GM12878 (cell line): ENCODE measurements at regions not wholly inside any gene's neighbourhood (a gene's known extent, or its start where the extent isn't known, plus 50 kb on each side); places are given as distances from the start of the nearest gene placed in this dataset.

Source experiments
- ATAC-seq: fragments of 200-7000 bp; cut with Tn5 transposase; 3 replicates; pipeline ENCODE4 v1.9.1; 2020; ENCODE audit warnings: mild to moderate bottlenecking, moderate library complexity
- BruUV-seq: library from RNA; stranded (reverse); fragments of 400-500 nt; replicated peaks from 2 replicates; lab custom pipeline; 2021; lab: Mats Ljungman, UMichigan
- CTCF ChIA-PET: fragments of 300-600 bp; sonication (Branson Sonifier 250); formaldehyde crosslinking; extraction: SDS; loops from one replicate; lab custom pipeline; 2021; ENCODE audit warnings: inconsistent platforms; lab: Yijun Ruan, JAX
- POLR2A ChIA-PET: fragments of 350-600 bp; formaldehyde crosslinking; extraction: SDS; loops from one replicate; lab custom pipeline; 2021; ENCODE audit warnings: inconsistent platforms; lab: Charles Lee
- RAD21 ChIA-PET: fragments of 300-600 bp; sonication (Branson Sonifier 250); formaldehyde crosslinking; loops from one replicate; lab custom pipeline; 2023; ENCODE audit warnings: antibody characterized with exemption; ENCODE audit not compliant: unreplicated experiment; lab: Charles Lee
- SMC1A ChIA-PET: fragments of 300-600 bp; sonication (Branson Sonifier 250); formaldehyde crosslinking; loops from one replicate; lab custom pipeline; 2023; ENCODE audit not compliant: unreplicated experiment, uncharacterized antibody; lab: Charles Lee
- DNase-seq: peaks from one replicate; pipeline ENCODE4 v3.0.0-alpha.2; 2011; ENCODE audit warnings: low read depth, low spot score
- FAIRE-seq: peaks from 3 replicates; lab custom pipeline; 2011; peaks lifted over from hg19 to GRCh38; lab: Jason Lieb, UNC
- H2AFZ ChIP-seq: 2 replicates; pipeline ENCODE4 v1.6.0; 2011; ENCODE audit warnings: low read depth, low read length, control low read depth; ENCODE audit not compliant: control insufficient read depth
- H3K27ac ChIP-seq: 2 replicates; pipeline ENCODE4 v1.5.1; 2011; ENCODE audit warnings: control low read depth; ENCODE audit not compliant: control insufficient read depth, insufficient read depth
- H3K27me3 ChIP-seq, 2 experiments: replicated peaks in 1 of 2; 2 replicates each; pipeline versions ENCODE4 v1.6.0 to v1.6.1; 2011; ENCODE audit warnings: low read length in 1 of 2; ENCODE audit not compliant: control insufficient read depth in 2 of 2, insufficient read depth in 2 of 2
- H3K36me3 ChIP-seq, 2 experiments: 2 replicates each; pipeline ENCODE4 v1.5.1; 2011; ENCODE audit warnings: low read length in 1 of 2; ENCODE audit not compliant: control insufficient read depth in 2 of 2, insufficient read depth in 2 of 2
- H3K4me1 ChIP-seq: 2 replicates; pipeline ENCODE4 v1.6.1; 2011; ENCODE audit warnings: mild to moderate bottlenecking, low read length, moderate library complexity, mixed read lengths; ENCODE audit not compliant: control insufficient read depth, insufficient read depth
- H3K4me2 ChIP-seq: 2 replicates; pipeline ENCODE4 v1.6.0; 2011; ENCODE audit warnings: control low read depth; ENCODE audit not compliant: control insufficient read depth, insufficient read depth
- H3K4me3 ChIP-seq: fragments of 200-600 bp; sonication (generic); 2 replicates; pipeline ENCODE4 v1.5.1; 2016
- H3K79me2 ChIP-seq: 2 replicates; pipeline ENCODE4 v1.6.0; 2011; ENCODE audit warnings: low read length; ENCODE audit not compliant: control insufficient read depth, insufficient read depth
- H3K9ac ChIP-seq: 2 replicates; pipeline ENCODE4 v1.8.0; 2011; ENCODE audit warnings: low read length, control low read depth, mixed read lengths; ENCODE audit not compliant: control insufficient read depth, insufficient read depth
- H3K9me3 ChIP-seq: replicated peaks from 3 replicates; pipeline ENCODE4 v1.5.1; 2011; ENCODE audit warnings: mild to moderate bottlenecking, low read length; ENCODE audit not compliant: control insufficient read depth, insufficient read depth
- H4K20me1 ChIP-seq: 2 replicates; pipeline ENCODE4 v1.6.0; 2011; ENCODE audit not compliant: control insufficient read depth, insufficient read depth
- BMI1 ChIP-seq: fragments of 450-650 bp; IDR thresholded peaks from 2 replicates; pipeline ENCODE4 v1.6.1; 2016; ENCODE audit warnings: mild to moderate bottlenecking, moderate library complexity, borderline replicate concordance
- CHD1 ChIP-seq: IDR thresholded peaks from 2 replicates; pipeline ENCODE4 v1.6.1; 2012; ENCODE audit warnings: low read depth, low read length, improper control_type of control experiment
- ESRRA ChIP-seq: IDR thresholded peaks from 2 replicates; pipeline ENCODE4 v1.6.1; 2012; ENCODE audit warnings: mild to moderate bottlenecking, low read length, improper control_type of control experiment
- MEF2B ChIP-seq: fragments of 450-650 bp; IDR thresholded peaks from 2 replicates; pipeline ENCODE4 v1.6.1; 2018; ENCODE audit warnings: mild to moderate bottlenecking, moderate library complexity; ENCODE audit not compliant: partially characterized antibody, poor library complexity, severe bottlenecking
- RFX5 ChIP-seq: IDR thresholded peaks from 2 replicates; pipeline ENCODE4 v1.6.1; 2011; ENCODE audit warnings: low read depth, low read length, improper control_type of control experiment
- ZBED1 ChIP-seq: IDR thresholded peaks from 2 replicates; pipeline ENCODE4 v1.6.1; 2016; ENCODE audit warnings: borderline replicate concordance
- WGBS: methylation state at CpG from one replicate; pipeline ENCODE4 v1.1.6; 2016; ENCODE audit warnings: low lambda C conversion rate; ENCODE audit not compliant: insufficient replicate concordance, insufficient coverage; ENCODE audit errors: missing lambda C conversion rate; 5-methylcytosine and 5-hydroxymethylcytosine counted together
- in situ Hi-C: fragments of 300-500 bp; cut with MboI; formaldehyde crosslinking; loops from 9 replicates; pipeline ENCODE4 v1.14.3; 2018; ENCODE audit warnings: mixed read lengths
- intact Hi-C: fragments of 100-400 bp; cut with micrococcal nuclease; formaldehyde crosslinking; loops from one replicate; pipeline ENCODE4 v1.14.2; 2022; ENCODE audit not compliant: unreplicated experiment
- TF ChIP-seq, protein P1 (sequence below): fragments of 450-650 bp; IDR thresholded peaks from 2 replicates; pipeline ENCODE4 v1.6.1; 2017; ENCODE audit warnings: mild to moderate bottlenecking, moderate library complexity
- TF ChIP-seq, protein P2 (sequence below): IDR thresholded peaks from 2 replicates; pipeline ENCODE4 v1.6.1; 2012; ENCODE audit warnings: low read depth, low read length, improper control_type of control experiment
- TF ChIP-seq, protein P3 (sequence below): IDR thresholded peaks from 2 replicates; pipeline ENCODE4 v1.6.1; 2011; ENCODE audit warnings: borderline replicate concordance, low read depth, mild to moderate bottlenecking, moderate library complexity, mixed read lengths, low read length; ENCODE audit not compliant: insufficient read depth; ENCODE audit errors: extremely low read length

DNA sequence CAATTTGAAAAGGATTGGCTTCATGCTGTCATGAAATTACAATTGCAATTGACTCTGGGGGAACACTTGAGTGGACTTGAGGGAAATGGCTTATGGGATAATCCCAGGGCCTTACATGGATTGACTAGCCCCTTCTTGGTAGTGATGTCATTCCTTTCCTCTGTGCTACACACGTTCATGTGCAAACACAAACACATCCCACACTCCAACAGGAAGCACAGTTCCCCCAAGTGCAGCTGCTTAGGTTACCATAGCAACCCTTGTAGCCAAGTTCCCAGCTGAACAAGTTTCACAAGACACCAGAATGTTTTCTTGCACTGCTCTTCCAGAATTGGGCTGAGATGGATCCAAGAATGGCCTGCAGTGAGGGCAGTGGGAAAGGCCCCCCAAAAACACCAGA, 217.0 kb downstream of the ZNF621 start:
- BruUV-seq = no TSS peak
- Histone ChIP-seq H3K79me2 (no peaks in the 10 kb centered on the region), H3K4me3 (no peak overlapping the region), H3K27ac (no peak overlapping the region), H3K9ac (no peak overlapping the region), H4K20me1 (no peaks in the 10 kb centered on the region), H3K27me3 (no peaks in the 10 kb centered on the region; a peak in 1 of 4 replicates), H2AFZ (no peak overlapping the region), H3K9me3 (no peaks in the 10 kb centered on the region), H3K4me1 (no peaks in the 10 kb centered on the region), H3K36me3 (no peaks in the 10 kb centered on the region), H3K4me2 (no peak overlapping the region)
- WGBS = 18% methylated on average over 1 of the region's 1 CpG
- TF ChIP-seq BMI1 = 0 out of 2 replicates have a peak, but pooled peaks have one; percentile 50
- TF ChIP-seq ZBED1 = no peak
- in situ Hi-C loops = no loop called here
- POLR2A ChIA-PET = no interaction called here
- DNase-seq = no peak
- intact Hi-C loops = no loop called here
- ATAC-seq = no peak
- RAD21 ChIA-PET = no interaction called here
- CTCF ChIA-PET = no interaction called here
- FAIRE-seq = no peak
- SMC1A ChIA-PET = no interaction called here

DNA sequence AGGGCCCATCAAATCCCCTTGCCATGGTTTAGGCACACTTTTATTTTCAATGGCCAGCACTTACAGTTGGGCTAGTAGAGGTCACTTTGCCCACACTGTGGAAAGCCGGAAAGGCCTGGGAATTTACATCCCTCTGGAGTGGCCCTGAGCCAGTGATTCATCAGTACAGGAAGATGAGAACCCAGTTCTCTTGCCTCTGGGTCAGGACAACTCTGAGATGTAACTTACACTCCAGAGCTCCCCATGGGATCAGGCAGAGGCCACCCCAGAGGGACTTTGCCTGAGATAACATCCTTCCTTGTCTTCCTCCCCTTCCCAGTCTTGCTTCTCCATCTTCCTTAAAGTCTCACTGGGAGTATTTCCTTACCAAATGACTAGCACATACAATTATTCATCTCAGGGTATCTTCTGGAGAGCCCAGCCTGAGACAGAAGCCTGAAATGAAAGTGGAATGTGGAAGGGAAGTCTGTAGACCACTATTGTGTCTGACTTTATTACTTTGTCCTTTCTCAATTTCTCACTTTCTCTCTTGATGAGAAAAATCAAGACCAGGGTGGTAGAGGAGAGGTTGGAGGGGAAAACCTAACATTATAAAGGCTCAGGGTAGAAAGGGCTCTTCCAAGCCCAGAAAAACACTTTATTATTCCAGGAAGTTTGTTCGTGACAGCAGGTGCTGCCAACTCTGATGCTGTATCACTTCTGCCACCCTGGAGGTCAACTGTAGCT, 220.8 kb downstream of the ZNF621 start:
- intact Hi-C loops = no loop called here
- Histone ChIP-seq H3K36me3 (no peaks in the 10 kb centered on the region), H3K4me2 (no peak overlapping the region), H2AFZ (no peak overlapping the region), H3K4me3 (no peak overlapping the region), H3K27me3 (no peaks in the 10 kb centered on the region; a peak in 1 of 4 replicates), H3K79me2 (no peaks in the 10 kb centered on the region), H3K4me1 (no peaks in the 10 kb centered on the region), H4K20me1 (no peaks in the 10 kb centered on the region), H3K9ac (no peak overlapping the region), H3K9me3 (no peaks in the 10 kb centered on the region), H3K27ac (no peak overlapping the region)
- ChIA-PET CTCF (no interaction called here), POLR2A (no interaction called here), RAD21 (no interaction called here), SMC1A (no interaction called here)
- ATAC-seq (no peak), FAIRE-seq (no peak), DNase-seq (no peak)
- in situ Hi-C loops = no loop called here
- BruUV-seq = no TSS peak
- WGBS = 26% methylated on average over 2 of the region's 2 CpGs
- TF ChIP-seq, protein P1, sequence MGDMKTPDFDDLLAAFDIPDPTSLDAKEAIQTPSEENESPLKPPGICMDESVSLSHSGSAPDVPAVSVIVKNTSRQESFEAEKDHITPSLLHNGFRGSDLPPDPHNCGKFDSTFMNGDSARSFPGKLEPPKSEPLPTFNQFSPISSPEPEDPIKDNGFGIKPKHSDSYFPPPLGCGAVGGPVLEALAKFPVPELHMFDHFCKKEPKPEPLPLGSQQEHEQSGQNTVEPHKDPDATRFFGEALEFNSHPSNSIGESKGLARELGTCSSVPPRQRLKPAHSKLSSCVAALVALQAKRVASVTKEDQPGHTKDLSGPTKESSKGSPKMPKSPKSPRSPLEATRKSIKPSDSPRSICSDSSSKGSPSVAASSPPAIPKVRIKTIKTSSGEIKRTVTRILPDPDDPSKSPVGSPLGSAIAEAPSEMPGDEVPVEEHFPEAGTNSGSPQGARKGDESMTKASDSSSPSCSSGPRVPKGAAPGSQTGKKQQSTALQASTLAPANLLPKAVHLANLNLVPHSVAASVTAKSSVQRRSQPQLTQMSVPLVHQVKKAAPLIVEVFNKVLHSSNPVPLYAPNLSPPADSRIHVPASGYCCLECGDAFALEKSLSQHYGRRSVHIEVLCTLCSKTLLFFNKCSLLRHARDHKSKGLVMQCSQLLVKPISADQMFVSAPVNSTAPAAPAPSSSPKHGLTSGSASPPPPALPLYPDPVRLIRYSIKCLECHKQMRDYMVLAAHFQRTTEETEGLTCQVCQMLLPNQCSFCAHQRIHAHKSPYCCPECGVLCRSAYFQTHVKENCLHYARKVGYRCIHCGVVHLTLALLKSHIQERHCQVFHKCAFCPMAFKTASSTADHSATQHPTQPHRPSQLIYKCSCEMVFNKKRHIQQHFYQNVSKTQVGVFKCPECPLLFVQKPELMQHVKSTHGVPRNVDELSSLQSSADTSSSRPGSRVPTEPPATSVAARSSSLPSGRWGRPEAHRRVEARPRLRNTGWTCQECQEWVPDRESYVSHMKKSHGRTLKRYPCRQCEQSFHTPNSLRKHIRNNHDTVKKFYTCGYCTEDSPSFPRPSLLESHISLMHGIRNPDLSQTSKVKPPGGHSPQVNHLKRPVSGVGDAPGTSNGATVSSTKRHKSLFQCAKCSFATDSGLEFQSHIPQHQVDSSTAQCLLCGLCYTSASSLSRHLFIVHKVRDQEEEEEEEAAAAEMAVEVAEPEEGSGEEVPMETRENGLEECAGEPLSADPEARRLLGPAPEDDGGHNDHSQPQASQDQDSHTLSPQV = no peak
- TF ChIP-seq ESRRA (no peak), CHD1 (no peak), MEF2B (no peak), RFX5 (no peak)
- TF ChIP-seq, protein P2, sequence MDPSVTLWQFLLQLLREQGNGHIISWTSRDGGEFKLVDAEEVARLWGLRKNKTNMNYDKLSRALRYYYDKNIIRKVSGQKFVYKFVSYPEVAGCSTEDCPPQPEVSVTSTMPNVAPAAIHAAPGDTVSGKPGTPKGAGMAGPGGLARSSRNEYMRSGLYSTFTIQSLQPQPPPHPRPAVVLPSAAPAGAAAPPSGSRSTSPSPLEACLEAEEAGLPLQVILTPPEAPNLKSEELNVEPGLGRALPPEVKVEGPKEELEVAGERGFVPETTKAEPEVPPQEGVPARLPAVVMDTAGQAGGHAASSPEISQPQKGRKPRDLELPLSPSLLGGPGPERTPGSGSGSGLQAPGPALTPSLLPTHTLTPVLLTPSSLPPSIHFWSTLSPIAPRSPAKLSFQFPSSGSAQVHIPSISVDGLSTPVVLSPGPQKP = no peak
- TF ChIP-seq, protein P3, sequence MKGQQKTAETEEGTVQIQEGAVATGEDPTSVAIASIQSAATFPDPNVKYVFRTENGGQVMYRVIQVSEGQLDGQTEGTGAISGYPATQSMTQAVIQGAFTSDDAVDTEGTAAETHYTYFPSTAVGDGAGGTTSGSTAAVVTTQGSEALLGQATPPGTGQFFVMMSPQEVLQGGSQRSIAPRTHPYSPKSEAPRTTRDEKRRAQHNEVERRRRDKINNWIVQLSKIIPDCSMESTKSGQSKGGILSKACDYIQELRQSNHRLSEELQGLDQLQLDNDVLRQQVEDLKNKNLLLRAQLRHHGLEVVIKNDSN = no peak
